ENCODE measurements at regions not wholly inside any gene's neighbourhood (a gene's known extent, or its start where the extent isn't known, plus 50 kb on each side); places are given as distances from the start of the nearest gene placed in this dataset.
"Not testable (repeated sequence)": the region's sequence is repeated elsewhere in the genome, so short reads cannot be mapped to it uniquely, and the experiment has no call there.

- Histone ChIP-seq H3K4me3 (ENCODE audit: low read depth, low read length) (no peak overlapping the region), H3K36me3 (ENCODE audit: control insufficient read depth, insufficient read depth, low read length) (no peaks in the 10 kb centered on the region), H3K27me3 (ENCODE audit: control insufficient read depth, insufficient read depth, low read length) (no peaks in the 10 kb centered on the region)
- no peak for TF ChIP-seq CTCF (IDR thresholded peaks at IDR 0.05; ENCODE audit: insufficient read depth, low read depth, low read length)
- POLR2A ChIA-PET, result no interaction called here
- DNase-seq (ENCODE audit: low read depth), result no peak
- CTCF ChIA-PET, result no interaction called here
These were observed 81.6 kb upstream of the RGPD4 start for GRCh38 chr2:107745100-107745499.

DNA sequence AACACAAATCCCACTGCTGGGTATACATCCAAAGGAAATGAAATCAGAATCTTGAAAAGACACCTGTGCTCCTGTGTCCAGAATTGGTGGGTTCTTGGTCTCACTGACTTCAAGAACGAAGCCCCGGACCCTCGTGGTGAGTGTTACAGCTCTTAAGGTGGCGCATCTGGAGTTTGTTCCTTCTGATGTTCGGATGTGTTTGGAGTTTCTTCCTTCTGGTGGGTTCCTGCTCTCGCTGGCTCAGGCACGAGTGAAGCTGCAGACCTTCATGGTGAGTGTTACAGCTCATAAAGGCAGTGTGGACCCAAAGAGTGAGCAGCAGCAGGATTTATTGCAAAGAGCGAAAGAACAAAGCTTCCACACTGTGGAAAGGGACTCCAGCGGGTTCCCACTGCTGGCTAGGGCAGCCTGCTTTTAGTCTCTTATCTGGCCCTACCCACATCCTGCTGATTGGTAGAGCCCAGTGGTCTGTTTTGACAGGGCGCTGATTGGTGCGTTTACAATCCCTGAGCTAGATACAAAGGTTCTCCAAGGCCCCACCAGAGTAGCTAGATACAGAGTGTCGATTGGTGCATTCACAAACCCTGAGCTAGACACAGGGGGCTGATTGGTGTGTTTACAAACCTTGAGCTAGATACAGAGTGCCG lies 80.0 kb upstream of the RGPD4 start:
- DNase-seq (ENCODE audit: low read depth); H3K27me3 ChIP-seq (ENCODE audit: control insufficient read depth, insufficient read depth, low read length); H3K4me3 ChIP-seq (ENCODE audit: low read depth, low read length); H3K36me3 ChIP-seq (ENCODE audit: control insufficient read depth, insufficient read depth, low read length); CTCF ChIA-PET; POLR2A ChIA-PET: not testable (repeated sequence)

DNA sequence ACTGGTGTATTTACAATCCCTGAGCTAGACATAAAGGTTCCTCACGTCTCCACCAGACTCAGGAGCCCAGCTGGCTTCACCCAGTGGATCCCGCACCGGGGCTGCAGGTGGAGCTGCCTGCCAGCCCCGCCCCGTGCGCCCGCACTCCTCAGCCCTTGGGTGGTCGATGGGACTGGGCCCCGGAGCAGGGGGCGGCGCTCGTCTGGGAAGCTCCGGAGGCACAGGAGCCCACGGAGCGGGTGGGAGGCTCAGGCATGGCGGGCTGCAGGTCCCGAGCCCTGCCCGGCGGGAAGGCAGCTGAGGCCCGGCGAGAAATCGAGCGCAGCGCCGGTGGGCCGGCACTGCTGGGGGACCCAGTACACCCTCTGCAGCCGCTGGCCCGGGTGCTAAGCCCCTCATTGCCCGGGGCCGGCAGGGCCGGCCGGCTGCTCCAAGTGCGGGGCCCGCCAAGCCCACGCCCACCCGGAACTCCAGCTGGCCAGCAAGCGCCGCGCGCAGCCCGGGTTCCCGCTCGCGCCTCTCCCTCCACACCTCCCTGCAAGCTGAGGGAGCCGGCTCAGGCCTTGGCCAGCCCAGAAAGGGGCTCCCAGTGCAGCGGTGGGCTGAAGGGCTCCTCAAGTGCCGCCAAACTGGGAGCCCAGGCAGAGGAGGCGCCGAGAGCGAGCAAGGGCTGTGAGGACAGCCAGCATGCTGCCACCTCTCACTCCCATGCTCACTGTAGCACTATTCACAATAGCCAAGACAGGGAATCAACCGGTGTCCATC lies 79.3 kb upstream of the RGPD4 start:
- H3K27me3 ChIP-seq (ENCODE audit: control insufficient read depth, insufficient read depth, low read length); CTCF ChIA-PET; H3K36me3 ChIP-seq (ENCODE audit: control insufficient read depth, insufficient read depth, low read length); POLR2A ChIA-PET; H3K4me3 ChIP-seq (ENCODE audit: low read depth, low read length); DNase-seq (ENCODE audit: low read depth): not testable (repeated sequence)

DNA sequence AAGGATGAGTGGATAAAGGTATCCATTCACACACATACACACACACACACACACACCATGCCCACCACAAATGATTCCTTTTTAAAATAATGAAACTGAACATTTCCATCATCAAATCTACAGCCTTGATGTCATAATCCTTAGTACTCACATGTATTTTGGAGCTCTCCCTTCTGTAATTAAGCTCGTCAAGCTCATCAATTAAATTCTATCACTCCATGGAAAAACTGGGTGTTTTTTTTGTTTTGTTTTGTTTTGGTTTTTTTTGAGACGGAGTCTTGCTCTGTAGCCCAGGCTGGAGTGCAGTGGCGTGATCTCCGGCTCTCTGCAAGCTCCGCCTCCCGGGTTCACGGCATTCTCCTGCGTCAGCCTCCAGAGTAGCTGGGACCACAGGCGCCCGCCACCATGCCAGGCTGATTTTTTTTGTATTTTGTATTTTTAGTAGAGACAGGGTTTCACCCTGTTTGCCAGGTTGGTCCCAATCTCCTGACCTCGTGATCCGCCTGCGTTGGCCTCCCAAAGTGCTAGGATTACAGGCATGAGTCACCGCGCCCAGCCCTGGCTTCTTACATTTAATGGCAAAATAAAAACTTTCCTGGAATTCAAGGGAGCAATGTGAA lies 78.6 kb upstream of the RGPD4 start:
- no peaks in the 10 kb centered on the region for H3K36me3 ChIP-seq (ENCODE audit: control insufficient read depth, insufficient read depth, low read length)
- H3K4me3 ChIP-seq (ENCODE audit: low read depth, low read length), result no peak overlapping the region
- ChIA-PET CTCF (no interaction called here), POLR2A (no interaction called here)
- no peak for TF ChIP-seq CTCF (IDR thresholded peaks at IDR 0.05; ENCODE audit: insufficient read depth, low read depth, low read length)
- DNase-seq (ENCODE audit: low read depth), result no peak
- H3K27me3 ChIP-seq (ENCODE audit: control insufficient read depth, insufficient read depth, low read length), result no peaks in the 10 kb centered on the region

DNA sequence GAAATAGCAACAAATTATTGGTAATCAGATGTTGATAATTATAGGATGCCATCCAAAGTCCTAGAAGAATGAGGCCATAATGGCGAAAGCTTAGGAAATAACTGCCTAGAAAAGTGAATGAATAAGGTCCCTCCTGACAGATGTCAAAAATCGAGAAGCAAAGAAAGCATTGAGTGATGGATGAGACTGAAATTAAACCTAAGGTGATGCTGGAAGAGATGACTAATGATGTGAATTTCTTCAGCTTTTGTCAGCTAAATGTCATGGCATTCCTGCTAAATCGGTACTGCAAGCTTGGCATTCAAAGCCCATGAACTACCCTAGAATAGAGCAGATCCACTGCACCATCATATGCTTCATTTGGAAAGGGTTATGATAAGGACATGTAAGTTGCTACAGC lies 74.8 kb upstream of the RGPD4 start:
- H3K36me3 ChIP-seq (ENCODE audit: control insufficient read depth, insufficient read depth, low read length), result no peaks in the 10 kb centered on the region
- no peak for DNase-seq (ENCODE audit: low read depth)
- TF ChIP-seq CTCF (IDR thresholded peaks at IDR 0.05; ENCODE audit: insufficient read depth, low read depth, low read length), result no peak
- ChIA-PET CTCF (interaction anchor here (0.7 kb wide), 1 partner anchor 21 kb away, joined by 3 read pairs; no protein-coding TSS in a partner anchor), POLR2A (no interaction called here)
- no peak overlapping the region for H3K4me3 ChIP-seq (ENCODE audit: low read depth, low read length)
- no peaks in the 10 kb centered on the region for H3K27me3 ChIP-seq (ENCODE audit: control insufficient read depth, insufficient read depth, low read length)

GRCh38 chr2:107753806-107754205 lies 72.9 kb upstream of the RGPD4 start:
- H3K27me3 ChIP-seq (ENCODE audit: control insufficient read depth, insufficient read depth, low read length); H3K4me3 ChIP-seq (ENCODE audit: low read depth, low read length); CTCF ChIA-PET; H3K36me3 ChIP-seq (ENCODE audit: control insufficient read depth, insufficient read depth, low read length); DNase-seq (ENCODE audit: low read depth); POLR2A ChIA-PET: not testable (repeated sequence)
